Esophagus (tissue), 2 donors: ENCODE measurements at regions not wholly inside any gene's neighbourhood (a gene's known extent, or its start where the extent isn't known, plus 50 kb on each side); places are given as distances from the start of the nearest gene placed in this dataset.

ENCODE experiments used
- H3K27ac ChIP-seq, 2 donors: one replicate each; pipeline ENCODE4 v1.5.1; 2013; ENCODE audit warnings: low read depth in 2 of 2, mild to moderate bottlenecking in 2 of 2, inconsistent platforms in 1 of 2, low read length in 1 of 2, moderate library complexity in 1 of 2
- H3K27me3 ChIP-seq, 2 donors: one replicate each; pipeline ENCODE4 v1.6.1; 2013; ENCODE audit warnings: low read length in 2 of 2, control low read depth in 1 of 2, mild to moderate bottlenecking in 1 of 2; ENCODE audit not compliant: insufficient read depth in 2 of 2, control insufficient read depth in 1 of 2
- H3K36me3 ChIP-seq, 2 donors: one replicate each; pipeline ENCODE4 v1.6.1; 2013; ENCODE audit warnings: low read length in 1 of 2; ENCODE audit not compliant: control insufficient read depth in 2 of 2, insufficient read depth in 2 of 2
- H3K4me1 ChIP-seq, 2 donors: one replicate each; pipeline ENCODE4 v1.6.1; 2013; ENCODE audit warnings: low read length in 1 of 2; ENCODE audit not compliant: control insufficient read depth in 2 of 2, insufficient read depth in 2 of 2
- H3K4me3 ChIP-seq, 2 donors: one replicate each; pipeline ENCODE4 v1.5.1; 2013; ENCODE audit warnings: low read length in 2 of 2, mild to moderate bottlenecking in 2 of 2, low read depth in 1 of 2, moderate library complexity in 1 of 2
- H3K9me3 ChIP-seq, 2 donors: one replicate each; pipeline ENCODE4 v1.6.1; 2013; ENCODE audit warnings: mild to moderate bottlenecking in 2 of 2, low read depth in 1 of 2, low read length in 1 of 2, moderate library complexity in 1 of 2; ENCODE audit not compliant: control insufficient read depth in 2 of 2, insufficient read depth in 1 of 2
- WGBS, 2 donors: extraction: QIAGEN DNeasy Blood & Tissue Kit; methylation state at CpG; one replicate each; pipeline ENCODE4 v1.1.7; 2013; 5-methylcytosine and 5-hydroxymethylcytosine counted together
- donor health status: healthy with polysubstance abuse.
- donor health status: Bipolar disorder and iron deficiency.

- no peak overlapping the region for H3K4me3 ChIP-seq
- H3K36me3 ChIP-seq = no peaks in the 10 kb centered on the region
- WGBS, 2 donors = 28 to 41% methylated on average over 1 of the region's 1 CpG
- no peaks in the 10 kb centered on the region for H3K9me3 ChIP-seq
- no peak overlapping the region for H3K27ac ChIP-seq
- no peaks in the 10 kb centered on the region for H3K27me3 ChIP-seq
- no peaks in the 10 kb centered on the region for H3K4me1 ChIP-seq
Measured at GRCh38 chr5:4831325-4831724, 308.8 kb upstream of the ADAMTS16 start.

- H3K36me3 ChIP-seq = no peaks in the 10 kb centered on the region
- no peaks in the 10 kb centered on the region for H3K27me3 ChIP-seq
- no peaks in the 10 kb centered on the region for H3K9me3 ChIP-seq
- no peak overlapping the region for H3K27ac ChIP-seq
- H3K4me1 ChIP-seq = no peaks in the 10 kb centered on the region
- H3K4me3 ChIP-seq = no peak overlapping the region
- WGBS, 2 donors = 65 to 68% methylated on average over 5 of the region's 5 CpGs
Measured at GRCh38 chr5:4832471-4832870, 307.7 kb upstream of the ADAMTS16 start.

GRCh38 chr5:4833104-4833738 is 306.9 kb upstream of the ADAMTS16 start:
- Histone ChIP-seq H3K4me1 (no peaks in the 10 kb centered on the region), H3K27ac (no peak overlapping the region), H3K9me3 (no peaks in the 10 kb centered on the region), H3K36me3 (no peaks in the 10 kb centered on the region), H3K4me3 (no peak overlapping the region), H3K27me3 (no peaks in the 10 kb centered on the region)
- 64 to 67% methylated on average over 4 of the region's 4 CpGs for WGBS, 2 donors

- no peak overlapping the region for H3K4me3 ChIP-seq
- H3K4me1 ChIP-seq = no peaks in the 10 kb centered on the region
- WGBS, 2 donors = 95 to 96% methylated on average over 25 to 28 of the region's 28 CpGs
- H3K27ac ChIP-seq = no peak overlapping the region
- H3K36me3 ChIP-seq = no peaks in the 10 kb centered on the region
- no peaks in the 10 kb centered on the region for H3K27me3 ChIP-seq
- H3K9me3 ChIP-seq = no peaks in the 10 kb centered on the region
Measured at GRCh38 chr5:4837489-4838058, 302.6 kb upstream of the ADAMTS16 start.

- Histone ChIP-seq H3K4me1 (no peaks in the 10 kb centered on the region), H3K4me3 (no peak overlapping the region), H3K27ac (no peak overlapping the region), H3K36me3 (no peaks in the 10 kb centered on the region), H3K27me3 (no peaks in the 10 kb centered on the region), H3K9me3 (no peaks in the 10 kb centered on the region)
- WGBS, 2 donors = 77 to 84% methylated on average over 3 of the region's 3 CpGs
Measured at GRCh38 chr5:4845221-4845620, 294.9 kb upstream of the ADAMTS16 start.

- Histone ChIP-seq H3K36me3 (no peaks in the 10 kb centered on the region), H3K4me3 (no peak overlapping the region), H3K27me3 (no peaks in the 10 kb centered on the region), H3K9me3 (no peaks in the 10 kb centered on the region), H3K4me1 (no peaks in the 10 kb centered on the region), H3K27ac (no peak overlapping the region)
- WGBS, 2 donors = 62 to 79% methylated on average over 3 of the region's 3 CpGs
Measured at GRCh38 chr5:4847766-4848165, 292.4 kb upstream of the ADAMTS16 start.

GRCh38 chr5:4855036-4855435 is 285.1 kb upstream of the ADAMTS16 start:
- Histone ChIP-seq H3K4me3 (no peak overlapping the region), H3K27ac (no peak overlapping the region), H3K9me3 (no peaks in the 10 kb centered on the region), H3K36me3 (no peaks in the 10 kb centered on the region), H3K4me1 (no peaks in the 10 kb centered on the region), H3K27me3 (no peaks in the 10 kb centered on the region)
- WGBS, 2 donors = 50 to 54% methylated on average over 5 of the region's 5 CpGs

DNA sequence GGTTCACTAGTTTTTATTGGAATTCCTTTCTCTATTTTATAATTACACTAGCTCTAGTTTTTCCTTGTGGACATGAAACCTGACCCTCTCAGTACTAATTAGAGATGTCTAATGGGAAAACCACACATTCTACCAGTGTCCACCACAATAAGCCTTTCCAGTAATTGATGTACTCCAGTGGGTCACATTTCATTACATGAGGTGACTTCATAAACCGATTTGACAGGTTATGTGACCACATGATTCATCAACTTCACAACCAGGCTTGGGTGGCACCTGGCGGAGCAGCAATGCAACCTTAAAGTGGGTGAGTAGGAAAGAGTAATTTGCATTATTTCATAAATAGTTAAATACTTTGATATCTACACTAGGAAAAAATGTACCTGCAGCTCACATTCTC is 284.2 kb upstream of the ADAMTS16 start:
- 71 to 84% methylated on average over 2 of the region's 2 CpGs for WGBS, 2 donors

DNA sequence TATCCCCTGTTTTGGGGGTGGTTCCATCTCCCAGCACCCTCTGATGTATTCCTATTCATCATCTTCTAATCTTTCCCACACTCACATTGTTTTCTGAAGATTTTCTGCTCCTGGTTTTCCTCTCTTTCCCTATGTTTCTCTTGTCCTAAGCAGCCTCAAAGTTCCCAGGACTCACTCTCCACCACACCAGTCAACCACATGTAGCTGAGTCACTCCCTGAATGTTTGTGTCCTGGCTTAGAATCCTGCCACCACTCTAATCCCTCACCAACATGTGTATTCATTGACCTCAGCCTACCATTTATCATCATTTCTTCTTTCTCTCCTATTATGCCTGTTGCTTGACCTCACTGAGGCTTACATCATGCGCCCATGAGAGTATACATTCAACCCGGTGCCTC is 282.4 kb upstream of the ADAMTS16 start:
- H3K27me3 ChIP-seq = no peaks in the 10 kb centered on the region

More for the DNA sequence above, 284.2 kb upstream of the ADAMTS16 start:
- Histone ChIP-seq H3K36me3 (no peaks in the 10 kb centered on the region), H3K27ac (no peak overlapping the region), H3K9me3 (no peaks in the 10 kb centered on the region), H3K4me1 (no peaks in the 10 kb centered on the region), H3K4me3 (no peak overlapping the region), H3K27me3 (no peaks in the 10 kb centered on the region)

More for the DNA sequence above, 282.4 kb upstream of the ADAMTS16 start:
- Histone ChIP-seq H3K27ac (no peak overlapping the region), H3K4me3 (no peak overlapping the region), H3K36me3 (no peaks in the 10 kb centered on the region), H3K4me1 (no peaks in the 10 kb centered on the region), H3K9me3 (no peaks in the 10 kb centered on the region)
- WGBS, 2 donors = 92 to 94% methylated on average over 2 of the region's 2 CpGs
